ENCODE measurements at regions not wholly inside any gene's neighbourhood (a gene's known extent, or its start where the extent isn't known, plus 50 kb on each side); places are given as distances from the start of the nearest gene placed in this dataset.

GRCh38 chr3:65186268-65186667 is 498.5 kb upstream of the ADAMTS9 start:
- no peak for ATAC-seq
- Histone ChIP-seq H3K4me3 (replicated peaks in 1 of 2; ENCODE audit: low read depth in 1 of 2, low read length in 2 of 2) (no peak overlapping the region), H3K36me3 (ENCODE audit: control insufficient read depth in 1 of 2, insufficient read depth in 2 of 2, low read length in 2 of 2) (no peaks in the 10 kb centered on the region), H3K9ac (ENCODE audit: low read length) (no peak overlapping the region), H3K79me2 (ENCODE audit: insufficient read depth, low read length) (no peaks in the 10 kb centered on the region), H3K27me3 (ENCODE audit: insufficient read depth, low read length) (peaks cover 13% of the 10 kb centered on the region), H3K27ac (ENCODE audit: low read depth, low read length) (no peak overlapping the region), H3K9me3 (ENCODE audit: control insufficient read depth in 1 of 2, insufficient read depth in 1 of 2, low read depth in 1 of 2, low read length in 2 of 2) (no peaks in the 10 kb centered on the region), H2AFZ (ENCODE audit: low read depth, low read length, poor library complexity, severe bottlenecking) (no peak overlapping the region), H3K4me2 (ENCODE audit: low read length) (no peak overlapping the region), H3K4me1 (ENCODE audit: control insufficient read depth in 1 of 2, insufficient read depth in 2 of 2, low read length in 2 of 2) (no peaks in the 10 kb centered on the region), H4K20me1 (ENCODE audit: insufficient read depth) (no peaks in the 10 kb centered on the region), H3K9me2 (ENCODE audit: insufficient read depth) (no peaks in the 10 kb centered on the region)
- CTCF ChIA-PET = no interaction called here
- no TSS peak for BruUV-seq (replicated peaks)
- DNase-seq (ENCODE audit: low read depth, low spot score) = no peak
- TF ChIP-seq POLR2AphosphoS5 (IDR thresholded peaks at IDR 0.05; ENCODE audit: low read depth, low read length) = no peak
- TF ChIP-seq EZH2phosphoT487 (IDR thresholded peaks at IDR 0.05; ENCODE audit: borderline replicate concordance) = no peak
- no peak for TF ChIP-seq FOSL1 (IDR thresholded peaks at IDR 0.05; ENCODE audit: low read depth)
- TF ChIP-seq, protein P1, sequence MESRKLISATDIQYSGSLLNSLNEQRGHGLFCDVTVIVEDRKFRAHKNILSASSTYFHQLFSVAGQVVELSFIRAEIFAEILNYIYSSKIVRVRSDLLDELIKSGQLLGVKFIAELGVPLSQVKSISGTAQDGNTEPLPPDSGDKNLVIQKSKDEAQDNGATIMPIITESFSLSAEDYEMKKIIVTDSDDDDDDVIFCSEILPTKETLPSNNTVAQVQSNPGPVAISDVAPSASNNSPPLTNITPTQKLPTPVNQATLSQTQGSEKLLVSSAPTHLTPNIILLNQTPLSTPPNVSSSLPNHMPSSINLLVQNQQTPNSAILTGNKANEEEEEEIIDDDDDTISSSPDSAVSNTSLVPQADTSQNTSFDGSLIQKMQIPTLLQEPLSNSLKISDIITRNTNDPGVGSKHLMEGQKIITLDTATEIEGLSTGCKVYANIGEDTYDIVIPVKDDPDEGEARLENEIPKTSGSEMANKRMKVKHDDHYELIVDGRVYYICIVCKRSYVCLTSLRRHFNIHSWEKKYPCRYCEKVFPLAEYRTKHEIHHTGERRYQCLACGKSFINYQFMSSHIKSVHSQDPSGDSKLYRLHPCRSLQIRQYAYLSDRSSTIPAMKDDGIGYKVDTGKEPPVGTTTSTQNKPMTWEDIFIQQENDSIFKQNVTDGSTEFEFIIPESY (IDR thresholded peaks at IDR 0.05; ENCODE audit: extremely low read depth, insufficient replicate concordance, low read length) = no peak
- TF ChIP-seq SIN3A (IDR thresholded peaks at IDR 0.05; ENCODE audit: low read depth) = no peak
- TF ChIP-seq, protein P2, sequence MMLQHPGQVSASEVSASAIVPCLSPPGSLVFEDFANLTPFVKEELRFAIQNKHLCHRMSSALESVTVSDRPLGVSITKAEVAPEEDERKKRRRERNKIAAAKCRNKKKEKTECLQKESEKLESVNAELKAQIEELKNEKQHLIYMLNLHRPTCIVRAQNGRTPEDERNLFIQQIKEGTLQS (IDR thresholded peaks at IDR 0.05) = no peak
- no peak for TF ChIP-seq CBX3 (IDR thresholded peaks at IDR 0.05; ENCODE audit: low read depth)
- no peak for TF ChIP-seq CEBPB (IDR thresholded peaks at IDR 0.05; ENCODE audit: low read depth)
- TF ChIP-seq SRF (IDR thresholded peaks at IDR 0.05; ENCODE audit: low read depth) = no peak
- no peak for TF ChIP-seq ELF1 (IDR thresholded peaks at IDR 0.05; ENCODE audit: borderline replicate concordance, low read depth)
- no peak for TF ChIP-seq ZFX (IDR thresholded peaks at IDR 0.05)
- TF ChIP-seq, protein P3, sequence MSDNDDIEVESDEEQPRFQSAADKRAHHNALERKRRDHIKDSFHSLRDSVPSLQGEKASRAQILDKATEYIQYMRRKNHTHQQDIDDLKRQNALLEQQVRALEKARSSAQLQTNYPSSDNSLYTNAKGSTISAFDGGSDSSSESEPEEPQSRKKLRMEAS (IDR thresholded peaks at IDR 0.05) = no peak
- no peak for TF ChIP-seq ZNF274 (IDR thresholded peaks at IDR 0.05; ENCODE audit: low read depth, low read length)
- TF ChIP-seq POLR2A (IDR thresholded peaks at IDR 0.05; ENCODE audit: borderline replicate concordance, extremely low read depth, insufficient read depth, insufficient read length) = no peak
- no peak for TF ChIP-seq SP1 (IDR thresholded peaks at IDR 0.05; ENCODE audit: low read depth)
- TF ChIP-seq, protein P4, sequence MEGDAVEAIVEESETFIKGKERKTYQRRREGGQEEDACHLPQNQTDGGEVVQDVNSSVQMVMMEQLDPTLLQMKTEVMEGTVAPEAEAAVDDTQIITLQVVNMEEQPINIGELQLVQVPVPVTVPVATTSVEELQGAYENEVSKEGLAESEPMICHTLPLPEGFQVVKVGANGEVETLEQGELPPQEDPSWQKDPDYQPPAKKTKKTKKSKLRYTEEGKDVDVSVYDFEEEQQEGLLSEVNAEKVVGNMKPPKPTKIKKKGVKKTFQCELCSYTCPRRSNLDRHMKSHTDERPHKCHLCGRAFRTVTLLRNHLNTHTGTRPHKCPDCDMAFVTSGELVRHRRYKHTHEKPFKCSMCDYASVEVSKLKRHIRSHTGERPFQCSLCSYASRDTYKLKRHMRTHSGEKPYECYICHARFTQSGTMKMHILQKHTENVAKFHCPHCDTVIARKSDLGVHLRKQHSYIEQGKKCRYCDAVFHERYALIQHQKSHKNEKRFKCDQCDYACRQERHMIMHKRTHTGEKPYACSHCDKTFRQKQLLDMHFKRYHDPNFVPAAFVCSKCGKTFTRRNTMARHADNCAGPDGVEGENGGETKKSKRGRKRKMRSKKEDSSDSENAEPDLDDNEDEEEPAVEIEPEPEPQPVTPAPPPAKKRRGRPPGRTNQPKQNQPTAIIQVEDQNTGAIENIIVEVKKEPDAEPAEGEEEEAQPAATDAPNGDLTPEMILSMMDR (IDR thresholded peaks at IDR 0.05 in 2 of 3, conservative IDR thresholded peaks at IDR 0.05 in 1 of 3; ENCODE audit: borderline replicate concordance in 1 of 3, insufficient read depth in 1 of 3, low read depth in 2 of 3, low read length in 2 of 3) = no peak
- TF ChIP-seq TCF7L2 (IDR thresholded peaks at IDR 0.05; ENCODE audit: borderline replicate concordance, extremely low read depth, insufficient read depth, insufficient read length) = no peak
- no peak for TF ChIP-seq JUND (IDR thresholded peaks at IDR 0.05)
- no peak for TF ChIP-seq EZH2 (IDR thresholded peaks at IDR 0.05)
- no peak for TF ChIP-seq REST (IDR thresholded peaks at IDR 0.05; ENCODE audit: low read depth)
- intact Hi-C loops (cut with micrococcal nuclease) = no loop called here
- POLR2A ChIA-PET = no interaction called here
- RAD21 ChIA-PET (ENCODE audit: low non-redundant PET in 1 of 2, low total read pairs in 2 of 2, uncharacterized antibody in 2 of 2, unreplicated experiment in 2 of 2) = no interaction called here
